Transverse colon (tissue), 4 donors: ENCODE measurements at regions not wholly inside any gene's neighbourhood (a gene's known extent, or its start where the extent isn't known, plus 50 kb on each side); places are given as distances from the start of the nearest gene placed in this dataset.

Experiments used
- DNase-seq: peaks from one replicate; pipeline ENCODE4 v3.0.0-alpha.2; 2019
- H3K27ac ChIP-seq, 4 donors: fragments of 200-600 bp; sonication (generic); 2 replicates each; pipeline ENCODE4 v1.5.1; 2016 to 2018; ENCODE audit warnings: inconsistent platforms in 4 of 4
- H3K27me3 ChIP-seq: fragments of 200-600 bp; sonication (generic); 2 replicates; pipeline ENCODE4 v1.5.1; 2017; ENCODE audit warnings: inconsistent platforms
- H3K36me3 ChIP-seq, 4 donors: fragments of 200-600 bp; sonication (generic); 2 replicates each; pipeline ENCODE4 v1.5.1; 2017 to 2019; ENCODE audit warnings: inconsistent platforms in 4 of 4
- H3K4me1 ChIP-seq, 4 donors: fragments of 200-600 bp; sonication (generic); 2 replicates each; pipeline ENCODE4 v1.5.1; 2017 to 2020; ENCODE audit warnings: inconsistent platforms in 4 of 4
- H3K4me3 ChIP-seq, 4 donors: fragments of 200-600 bp; sonication (generic); 1 replicate in 1 of 4; 2 replicates in 3 of 4; pipeline versions ENCODE4 v1.5.1 to v1.6.1; 2017 to 2019; ENCODE audit warnings: inconsistent platforms in 4 of 4
- H3K9me3 ChIP-seq, 2 donors: fragments of 200-600 bp; sonication (generic); 2 replicates each; pipeline ENCODE4 v1.5.1; 2017 to 2019; ENCODE audit warnings: inconsistent platforms in 2 of 2
- EP300 ChIP-seq: sonication (generic); formaldehyde crosslinking; IDR thresholded peaks from one replicate; pipeline ENCODE4 v1.6.1; 2017; ENCODE audit warnings: antibody characterized with exemption, low read depth
- POLR2A ChIP-seq: fragments of 450-650 bp; IDR thresholded peaks from one replicate; pipeline ENCODE4 v1.6.1; 2016; ENCODE audit warnings: antibody characterized with exemption, mild to moderate bottlenecking, moderate library complexity
- POLR2AphosphoS5 ChIP-seq, 3 donors: sonication (generic); formaldehyde crosslinking; IDR thresholded peaks; one replicate each; pipeline ENCODE4 v1.6.1; 2016; ENCODE audit warnings: antibody characterized with exemption in 3 of 3
- WGBS, 2 donors: methylation state at CpG; one replicate each; pipeline ENCODE4 v1.1.5; 2018; ENCODE audit warnings: low coverage in 1 of 2; 5-methylcytosine and 5-hydroxymethylcytosine counted together
- in situ Hi-C, 4 donors: fragments of 200-750 bp; cut with MboI; loops; one replicate each; pipeline versions ENCODE4 v1.15.0 to v1.15.1; 2017; ENCODE audit warnings: low sequenced_read_pairs in 3 of 4, low pct_ligation_motif_present in 1 of 4, low pct_unique_long_range_greater_than_20kb in 1 of 4
- intact Hi-C: fragments of 100-400 bp; cut with DNase I; formaldehyde crosslinking; loops from one replicate; pipeline ENCODE4 v1.15.1; 2023; ENCODE audit warnings: low total_unique reads
- TF ChIP-seq, protein P1 (sequence below), 5 experiments: fragments of 200-600 bp in 3 of 5; fragments of 450-650 bp in 2 of 5; sonication (generic) in 3 of 5; IDR thresholded peaks; 1 replicate in 2 of 5; 2 replicates in 3 of 5; pipeline ENCODE4 v1.5.1; 2016 to 2017; ENCODE audit warnings: antibody characterized with exemption in 5 of 5, inconsistent platforms in 3 of 5, mild to moderate bottlenecking in 2 of 5, moderate library complexity in 1 of 5

DNA sequence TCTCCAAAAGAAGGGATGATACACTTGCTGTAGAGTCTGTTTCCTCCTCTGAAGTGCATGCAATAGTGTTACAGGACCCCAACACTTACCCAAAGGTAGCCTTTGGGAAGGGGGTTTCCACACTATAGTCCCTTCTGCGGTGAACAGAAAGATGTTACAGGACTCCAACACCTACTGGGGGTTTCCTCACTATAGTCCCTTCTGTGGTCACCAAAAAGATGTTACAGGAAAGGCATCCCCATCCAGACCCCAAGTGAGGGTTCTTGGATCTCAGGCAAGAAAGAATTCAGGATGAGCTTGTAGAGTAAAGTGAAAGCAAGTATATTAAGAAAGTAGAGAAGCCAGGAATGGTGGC, 69.2 kb upstream of the PIK3CG start:
- no peaks in the 10 kb centered on the region for H3K36me3 ChIP-seq
- no peaks in the 10 kb centered on the region for H3K27me3 ChIP-seq
- intact Hi-C loops, result no loop called here
- no peaks in the 10 kb centered on the region for H3K4me1 ChIP-seq
- H3K4me3 ChIP-seq, result no peak overlapping the region
- WGBS, 2 donors, result 0 to 43% methylated on average over 1 of the region's 1 CpG
- peaks cover 0 to 5% of the 10 kb centered on the region in 2 donors for H3K9me3 ChIP-seq
- no peak overlapping the region for H3K27ac ChIP-seq
- DNase-seq, result no peak
- in situ Hi-C loops, result loop anchor here in 1 of 4 donors (25.0 kb wide), 1 partner anchor 341 kb away; no protein-coding TSS in a partner anchor
- TF ChIP-seq EP300 (no peak), POLR2AphosphoS5 (IDR thresholded peaks at IDR 0.05) (no peak), POLR2A (no peak)
- TF ChIP-seq, protein P1, sequence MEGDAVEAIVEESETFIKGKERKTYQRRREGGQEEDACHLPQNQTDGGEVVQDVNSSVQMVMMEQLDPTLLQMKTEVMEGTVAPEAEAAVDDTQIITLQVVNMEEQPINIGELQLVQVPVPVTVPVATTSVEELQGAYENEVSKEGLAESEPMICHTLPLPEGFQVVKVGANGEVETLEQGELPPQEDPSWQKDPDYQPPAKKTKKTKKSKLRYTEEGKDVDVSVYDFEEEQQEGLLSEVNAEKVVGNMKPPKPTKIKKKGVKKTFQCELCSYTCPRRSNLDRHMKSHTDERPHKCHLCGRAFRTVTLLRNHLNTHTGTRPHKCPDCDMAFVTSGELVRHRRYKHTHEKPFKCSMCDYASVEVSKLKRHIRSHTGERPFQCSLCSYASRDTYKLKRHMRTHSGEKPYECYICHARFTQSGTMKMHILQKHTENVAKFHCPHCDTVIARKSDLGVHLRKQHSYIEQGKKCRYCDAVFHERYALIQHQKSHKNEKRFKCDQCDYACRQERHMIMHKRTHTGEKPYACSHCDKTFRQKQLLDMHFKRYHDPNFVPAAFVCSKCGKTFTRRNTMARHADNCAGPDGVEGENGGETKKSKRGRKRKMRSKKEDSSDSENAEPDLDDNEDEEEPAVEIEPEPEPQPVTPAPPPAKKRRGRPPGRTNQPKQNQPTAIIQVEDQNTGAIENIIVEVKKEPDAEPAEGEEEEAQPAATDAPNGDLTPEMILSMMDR (IDR thresholded peaks at IDR 0.05), result no peak

DNA sequence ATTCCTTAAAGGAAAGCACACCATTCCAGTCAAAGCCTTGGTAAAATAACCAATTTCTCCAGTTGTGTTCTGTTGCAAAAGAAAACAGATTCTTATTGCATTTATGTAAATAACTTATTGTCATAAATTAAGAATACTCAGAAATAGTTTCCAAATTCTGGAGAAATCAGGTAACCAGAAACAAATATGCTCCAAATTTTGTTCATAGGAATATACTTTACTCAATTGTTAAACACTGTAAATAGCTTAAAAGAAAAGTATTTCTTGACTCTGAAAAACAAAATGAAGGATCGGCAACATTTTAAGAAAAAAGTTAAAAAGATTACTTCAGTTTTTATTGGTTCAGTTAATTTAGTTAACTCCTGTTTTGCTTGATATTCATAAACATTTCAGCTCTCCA, 67.1 kb upstream of the PIK3CG start:
- Histone ChIP-seq H3K4me1 (no peaks in the 10 kb centered on the region), H3K9me3 (peaks cover 0 to 5% of the 10 kb centered on the region in 2 donors), H3K36me3 (no peaks in the 10 kb centered on the region), H3K27ac (no peak overlapping the region), H3K4me3 (no peak overlapping the region), H3K27me3 (no peaks in the 10 kb centered on the region)
- no peak for TF ChIP-seq EP300
- no peak for TF ChIP-seq POLR2A
- no peak for TF ChIP-seq POLR2AphosphoS5 (IDR thresholded peaks at IDR 0.05)
- TF ChIP-seq, protein P1 (IDR thresholded peaks at IDR 0.05), result no peak
- 95 to 100% methylated on average over 1 of the region's 1 CpG for WGBS, 2 donors
- in situ Hi-C loops, result loop anchor here in 1 of 4 donors (25.0 kb wide), 1 partner anchor 339 kb away; no protein-coding TSS in a partner anchor
- intact Hi-C loops, result no loop called here
- no peak for DNase-seq

DNA sequence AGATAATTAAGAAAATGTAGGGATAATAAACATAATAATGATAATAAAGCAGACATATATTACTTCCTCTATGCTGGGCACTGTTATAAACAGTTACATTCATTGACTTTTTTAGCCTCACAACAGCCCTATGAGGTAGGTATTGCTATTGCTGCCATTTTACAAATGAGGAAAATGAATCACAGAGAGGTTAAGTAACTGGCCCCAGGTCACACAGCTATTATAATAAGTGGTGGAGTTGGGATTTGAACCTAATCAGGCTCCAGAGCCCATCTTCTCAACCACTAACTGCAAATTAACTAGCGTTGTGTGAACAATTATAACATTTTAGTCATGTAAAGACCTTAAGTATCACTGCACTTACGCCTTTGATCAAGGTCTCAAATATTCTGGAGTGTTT, 62.5 kb upstream of the PIK3CG start:
- in situ Hi-C loops, result no loop called here
- H3K9me3 ChIP-seq, result peaks cover 0 to 4% of the 10 kb centered on the region in 2 donors
- H3K4me1 ChIP-seq, result no peaks in the 10 kb centered on the region
- H3K27me3 ChIP-seq, result no peaks in the 10 kb centered on the region
- intact Hi-C loops, result no loop called here
- H3K27ac ChIP-seq, result no peak overlapping the region
- no peak for TF ChIP-seq POLR2AphosphoS5 (IDR thresholded peaks at IDR 0.05)
- TF ChIP-seq, protein P1 (IDR thresholded peaks at IDR 0.05), result no peak
- TF ChIP-seq EP300, result no peak
- TF ChIP-seq POLR2A, result no peak
- WGBS, 2 donors, result 91% methylated on average over 2 of the region's 2 CpGs; no CpG with 5 or more reads in 1 of the 2 donors
- no peak for DNase-seq
- H3K36me3 ChIP-seq, result no peaks in the 10 kb centered on the region
- H3K4me3 ChIP-seq, result no peak overlapping the region

DNA sequence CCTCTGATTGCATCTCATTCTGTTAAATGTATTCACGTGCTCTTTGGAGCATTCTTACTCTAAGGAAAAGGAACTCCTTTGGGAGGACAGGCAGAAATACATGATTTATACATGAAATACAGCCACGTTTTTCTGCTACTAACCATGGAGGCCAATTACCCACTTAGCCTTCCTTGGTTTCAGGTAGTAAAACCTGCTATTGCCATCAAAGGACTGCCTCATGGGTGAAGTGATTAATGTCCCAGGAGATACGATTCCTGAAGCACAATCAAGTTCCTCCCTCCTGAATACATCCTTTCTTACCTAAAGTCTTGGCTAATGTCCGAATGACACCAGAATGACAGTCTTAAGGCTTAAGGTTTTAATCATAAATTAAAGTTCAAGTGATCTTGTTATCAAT, 58.5 kb upstream of the PIK3CG start:
- intact Hi-C loops (no loop called here), in situ Hi-C loops (no loop called here)
- no peaks in the 10 kb centered on the region for H3K27me3 ChIP-seq
- no peaks in the 10 kb centered on the region for H3K9me3 ChIP-seq
- DNase-seq, result no peak
- no peaks in the 10 kb centered on the region for H3K4me1 ChIP-seq
- no peaks in the 10 kb centered on the region for H3K36me3 ChIP-seq
- no peak overlapping the region for H3K27ac ChIP-seq
- TF ChIP-seq POLR2A (no peak), EP300 (no peak), POLR2AphosphoS5 (IDR thresholded peaks at IDR 0.05) (no peak)
- TF ChIP-seq, protein P1 (IDR thresholded peaks at IDR 0.05), result no peak
- WGBS, 2 donors, result 57% methylated on average over 4 of the region's 4 CpGs
- no peak overlapping the region for H3K4me3 ChIP-seq
